ENCODE measurements at regions not wholly inside any gene's neighbourhood (a gene's known extent, or its start where the extent isn't known, plus 50 kb on each side); places are given as distances from the start of the nearest gene placed in this dataset.

GRCh38 chr15:98035134-98035533 lies 74.6 kb downstream of the ARRDC4 start:
- TF ChIP-seq CTCF (conservative IDR thresholded peaks at IDR 0.05): no peak
- no peak for TF ChIP-seq EZH2 (IDR thresholded peaks at IDR 0.05; ENCODE audit: low read depth)
